Suprapubic skin (tissue), 4 donors: ENCODE measurements at regions not wholly inside any gene's neighbourhood (a gene's known extent, or its start where the extent isn't known, plus 50 kb on each side); places are given as distances from the start of the nearest gene placed in this dataset.

ENCODE experiments used
- CTCF ChIP-seq, 2 donors: fragments of 200-600 bp in 1 of 2; fragments of 450-650 bp in 1 of 2; sonication (generic) in 1 of 2; IDR thresholded peaks; one replicate each; pipeline ENCODE4 v1.5.1; 2016 to 2019; ENCODE audit warnings: antibody characterized with exemption in 2 of 2, mild to moderate bottlenecking in 1 of 2, moderate library complexity in 1 of 2
- EP300 ChIP-seq: sonication (generic); formaldehyde crosslinking; IDR thresholded peaks from one replicate; pipeline ENCODE4 v1.6.1; 2017; ENCODE audit warnings: antibody characterized with exemption
- POLR2A ChIP-seq, 2 donors: fragments of 450-650 bp; IDR thresholded peaks; one replicate each; pipeline ENCODE4 v1.6.1; 2017; ENCODE audit warnings: antibody characterized with exemption in 2 of 2, mild to moderate bottlenecking in 2 of 2, moderate library complexity in 2 of 2
- POLR2AphosphoS5 ChIP-seq, 3 donors: sonication (generic); formaldehyde crosslinking; IDR thresholded peaks; one replicate each; pipeline ENCODE4 v1.6.1; 2017; ENCODE audit warnings: antibody characterized with exemption in 3 of 3

- TF ChIP-seq CTCF (IDR thresholded peaks at IDR 0.05) (no peak), EP300 (no peak), POLR2AphosphoS5 (IDR thresholded peaks at IDR 0.05) (no peak), POLR2A (IDR thresholded peaks at IDR 0.05) (no peak)
Measured at GRCh38 chr10:63071145-63071544, 62.0 kb upstream of the NRBF2 start.
